Kidney (tissue), 13 donors: ENCODE measurements at regions not wholly inside any gene's neighbourhood (a gene's known extent, or its start where the extent isn't known, plus 50 kb on each side); places are given as distances from the start of the nearest gene placed in this dataset.
A peak's percentile ranks its signal among the peaks of the same experiment; 100 is the strongest.

Experiments
- DNase-seq, 5 donors: peaks; one replicate each; pipeline ENCODE4 v3.0.0-alpha.2; 2013 to 2020
- FAIRE-seq: peaks from 2 replicates; lab custom pipeline; 2012; peaks lifted over from hg19 to GRCh38; lab: Jason Lieb, UNC
- H3K27ac ChIP-seq, 2 donors: one replicate each; pipeline ENCODE4 v1.7.0; 2013; ENCODE audit warnings: low read depth in 2 of 2, low read length in 2 of 2, inconsistent platforms in 1 of 2
- H3K27me3 ChIP-seq: one replicate; pipeline ENCODE4 v1.7.1; 2013; ENCODE audit warnings: low read length, inconsistent platforms; ENCODE audit not compliant: control insufficient read depth, insufficient read depth
- H3K36me3 ChIP-seq, 3 donors: one replicate each; pipeline versions ENCODE4 v1.7.0 to v1.7.1; 2013; ENCODE audit warnings: low read length in 3 of 3, control low read depth in 1 of 3, inconsistent platforms in 1 of 3; ENCODE audit not compliant: insufficient read depth in 3 of 3, control insufficient read depth in 2 of 3
- H3K4me1 ChIP-seq, 3 donors: one replicate each; pipeline versions ENCODE4 v1.7.0 to v1.7.1; 2013; ENCODE audit warnings: low read length in 3 of 3, inconsistent platforms in 1 of 3, low read depth in 1 of 3; ENCODE audit not compliant: control insufficient read depth in 2 of 3, insufficient read depth in 2 of 3
- H3K4me3 ChIP-seq, 3 donors: one replicate each; pipeline versions ENCODE4 v1.7.0 to v1.8.1; 2013; ENCODE audit warnings: low read length in 3 of 3, control low read depth in 1 of 3, inconsistent platforms in 1 of 3
- H3K9ac ChIP-seq, 3 donors: one replicate each; pipeline versions ENCODE4 v1.7.0 to v1.7.1; 2013; ENCODE audit warnings: low read length in 3 of 3, control low read depth in 1 of 3, inconsistent platforms in 1 of 3
- H3K9me3 ChIP-seq, 3 donors: one replicate each; pipeline versions ENCODE4 v1.7.0 to v1.7.1; 2013; ENCODE audit warnings: low read length in 3 of 3, control low read depth in 1 of 3, inconsistent platforms in 1 of 3; ENCODE audit not compliant: control insufficient read depth in 2 of 3, insufficient read depth in 1 of 3
- CTCF ChIP-seq: IDR thresholded peaks from 3 replicates; pipeline ENCODE4 v1.5.1; 2012; ENCODE audit warnings: mild to moderate bottlenecking, moderate library complexity, borderline replicate concordance; ENCODE audit not compliant: insufficient read depth; ENCODE audit errors: extremely low read depth
- intact Hi-C: fragments of 100-400 bp; cut with DNase I; formaldehyde crosslinking; loops from one replicate; pipeline ENCODE4 v1.11.1; 2022
- donor health status: control.
- donor health status: control.
- donor health status: control.
- donor health status: control.
- donor health status: control.
- donor health status: DM: yes; HTN: yes; CAD: no.
- donor health status: Normal renal cell carcinoma (clear cell type).

GRCh38 chr20:43857932-43858331, 56.7 kb upstream of the TOX2 start:
- TF ChIP-seq CTCF = no peak
- no peaks in the 10 kb centered on the region for H3K4me1 ChIP-seq
- H3K36me3 ChIP-seq = no peaks in the 10 kb centered on the region
- no peak overlapping the region for H3K27ac ChIP-seq
- no peaks in the 10 kb centered on the region for H3K9me3 ChIP-seq
- no peak overlapping the region for H3K4me3 ChIP-seq
- FAIRE-seq = no peak
- H3K9ac ChIP-seq = no peak overlapping the region
- intact Hi-C loops = no loop called here
- DNase-seq = no peak
- no peaks in the 10 kb centered on the region for H3K27me3 ChIP-seq

GRCh38 chr20:43857127-43857526, 57.5 kb upstream of the TOX2 start:
- no peak overlapping the region for H3K4me3 ChIP-seq
- DNase-seq (no peak), FAIRE-seq (no peak)
- no peaks in the 10 kb centered on the region for H3K4me1 ChIP-seq
- no peaks in the 10 kb centered on the region for H3K9me3 ChIP-seq
- H3K27ac ChIP-seq = no peak overlapping the region
- TF ChIP-seq CTCF = no peak
- intact Hi-C loops = no loop called here
- no peaks in the 10 kb centered on the region for H3K36me3 ChIP-seq
- no peak overlapping the region for H3K9ac ChIP-seq
- H3K27me3 ChIP-seq = no peaks in the 10 kb centered on the region

- H3K4me1 ChIP-seq = no peaks in the 10 kb centered on the region
- H3K4me3 ChIP-seq = no peak overlapping the region
- H3K27me3 ChIP-seq = no peaks in the 10 kb centered on the region
- intact Hi-C loops = no loop called here
- DNase-seq (no peak), FAIRE-seq (peak; percentile 38)
- no peak overlapping the region for H3K9ac ChIP-seq
- no peaks in the 10 kb centered on the region for H3K9me3 ChIP-seq
- no peaks in the 10 kb centered on the region for H3K36me3 ChIP-seq
- no peak for TF ChIP-seq CTCF
- no peak overlapping the region for H3K27ac ChIP-seq
These were observed 58.8 kb upstream of the TOX2 start for GRCh38 chr20:43855803-43856202.

- no peak overlapping the region for H3K9ac ChIP-seq
- H3K4me1 ChIP-seq = no peaks in the 10 kb centered on the region
- TF ChIP-seq CTCF = no peak
- H3K4me3 ChIP-seq = no peak overlapping the region
- intact Hi-C loops = no loop called here
- no peaks in the 10 kb centered on the region for H3K27me3 ChIP-seq
- FAIRE-seq (no peak), DNase-seq (no peak)
- H3K27ac ChIP-seq = no peak overlapping the region
- H3K36me3 ChIP-seq = no peaks in the 10 kb centered on the region
- H3K9me3 ChIP-seq = no peaks in the 10 kb centered on the region
These were observed 60.7 kb upstream of the TOX2 start for GRCh38 chr20:43853918-43854317.
